ENCODE measurements at regions not wholly inside any gene's neighbourhood (a gene's known extent, or its start where the extent isn't known, plus 50 kb on each side); places are given as distances from the start of the nearest gene placed in this dataset.

GRCh38 chr21:41625428-41625827 lies 117.5 kb upstream of the TMPRSS2 start:
- Histone ChIP-seq H3K4me3 (no peak overlapping the region), H3K4me1 (peaks cover 13% of the 10 kb centered on the region), H3K27ac (no peak overlapping the region), H3K27me3 (no peaks in the 10 kb centered on the region), H3K9me3 (no peaks in the 10 kb centered on the region), H3K36me3 (no peaks in the 10 kb centered on the region)
- no peak for TF ChIP-seq POLR2AphosphoS5 (IDR thresholded peaks at IDR 0.05; ENCODE audit: insufficient read depth in 1 of 2, low read depth in 1 of 2)
- no peak for TF ChIP-seq POLR2A (IDR thresholded peaks at IDR 0.05)
- TF ChIP-seq CTCF (IDR thresholded peaks at IDR 0.05) = no peak
- intact Hi-C loops (cut with DNase I) = no loop called here
- no peak for DNase-seq (ENCODE audit: extremely low spot score in 2 of 2)

- Histone ChIP-seq H3K27ac (no peak overlapping the region), H3K4me1 (peaks cover 13% of the 10 kb centered on the region), H3K27me3 (no peaks in the 10 kb centered on the region), H3K4me3 (no peak overlapping the region), H3K36me3 (no peaks in the 10 kb centered on the region), H3K9me3 (no peaks in the 10 kb centered on the region)
- DNase-seq (ENCODE audit: extremely low spot score in 2 of 2) = no peak
- intact Hi-C loops (cut with DNase I) = no loop called here
- TF ChIP-seq POLR2AphosphoS5 (IDR thresholded peaks at IDR 0.05; ENCODE audit: insufficient read depth in 1 of 2, low read depth in 1 of 2) = no peak
Measured at GRCh38 chr21:41624674-41625310, 116.8 kb upstream of the TMPRSS2 start.

- Histone ChIP-seq H3K4me3 (no peak overlapping the region), H3K9me3 (no peaks in the 10 kb centered on the region), H3K36me3 (no peaks in the 10 kb centered on the region), H3K27me3 (no peaks in the 10 kb centered on the region), H3K4me1 (peaks cover 13% of the 10 kb centered on the region), H3K27ac (no peak overlapping the region)
- intact Hi-C loops (cut with DNase I) = no loop called here
- TF ChIP-seq POLR2AphosphoS5 (IDR thresholded peaks at IDR 0.05; ENCODE audit: insufficient read depth in 1 of 2, low read depth in 1 of 2) (no peak), CTCF (IDR thresholded peaks at IDR 0.05) (no peak), POLR2A (IDR thresholded peaks at IDR 0.05) (no peak)
- no peak for DNase-seq (ENCODE audit: extremely low spot score in 2 of 2)
Measured at GRCh38 chr21:41623945-41624344, 116.0 kb upstream of the TMPRSS2 start.

GRCh38 chr21:41622831-41623548 lies 115.0 kb upstream of the TMPRSS2 start:
- intact Hi-C loops (cut with DNase I) = no loop called here
- TF ChIP-seq POLR2AphosphoS5 (IDR thresholded peaks at IDR 0.05; ENCODE audit: insufficient read depth in 1 of 2, low read depth in 1 of 2) = peak in 1 of 2 donors; percentile 45
- TF ChIP-seq CTCF (IDR thresholded peaks at IDR 0.05) = no peak
- H3K4me3 ChIP-seq = no peak overlapping the region
- H3K9me3 ChIP-seq = no peaks in the 10 kb centered on the region
- H3K27ac ChIP-seq = no peak overlapping the region
- peaks cover 13% of the 10 kb centered on the region for H3K4me1 ChIP-seq
- H3K36me3 ChIP-seq = no peaks in the 10 kb centered on the region
- H3K27me3 ChIP-seq = no peaks in the 10 kb centered on the region
- no peak for DNase-seq (ENCODE audit: extremely low spot score in 2 of 2)

GRCh38 chr21:41622201-41622600 lies 114.2 kb upstream of the TMPRSS2 start:
- Histone ChIP-seq H3K27ac (no peak overlapping the region), H3K27me3 (no peaks in the 10 kb centered on the region), H3K4me3 (no peak overlapping the region), H3K9me3 (no peaks in the 10 kb centered on the region), H3K4me1 (peaks cover 13% of the 10 kb centered on the region), H3K36me3 (no peaks in the 10 kb centered on the region)
- DNase-seq (ENCODE audit: extremely low spot score in 2 of 2) = no peak
- intact Hi-C loops (cut with DNase I) = no loop called here
- TF ChIP-seq POLR2A (IDR thresholded peaks at IDR 0.05) (no peak), POLR2AphosphoS5 (IDR thresholded peaks at IDR 0.05; ENCODE audit: insufficient read depth in 1 of 2, low read depth in 1 of 2) (no peak), CTCF (IDR thresholded peaks at IDR 0.05) (no peak)

All from vagina (tissue), 2 donors.